ENCODE measurements at regions not wholly inside any gene's neighbourhood (a gene's known extent, or its start where the extent isn't known, plus 50 kb on each side); places are given as distances from the start of the nearest gene placed in this dataset.

GRCh38 chr20:12225898-12226297 is 308.2 kb downstream of the BTBD3 start:
- Histone ChIP-seq H4K20me1 (replicated peaks; ENCODE audit: control insufficient read depth, extremely low read depth, insufficient read depth, low read length) (no peaks in the 10 kb centered on the region), H3K9ac (replicated peaks; ENCODE audit: extremely low read depth, insufficient read depth, low read length) (no peak overlapping the region), H3K4me2 (ENCODE audit: insufficient read depth, low read length) (no peak overlapping the region), H3K27ac (ENCODE audit: insufficient read depth, low read depth, low read length) (no peak overlapping the region), H3K79me2 (ENCODE audit: control insufficient read depth, insufficient read depth, low read length) (no peaks in the 10 kb centered on the region), H3K4me3 (replicated peaks in 1 of 3; ENCODE audit: insufficient read depth in 1 of 3, low read depth in 1 of 3, low read length in 3 of 3) (no peak overlapping the region), H3K9me1 (replicated peaks; ENCODE audit: control insufficient read depth, extremely low read depth, insufficient read depth, low read length) (no peaks in the 10 kb centered on the region), H3K36me3 (ENCODE audit: control insufficient read depth in 2 of 2, extremely low read depth in 1 of 2, insufficient read depth in 2 of 2, low read length in 2 of 2) (no peaks in the 10 kb centered on the region), H2AFZ (ENCODE audit: low read depth, low read length) (no peak overlapping the region), H3K9me3 (replicated peaks; ENCODE audit: control insufficient read depth, insufficient read depth, low read length) (no peaks in the 10 kb centered on the region), H3K4me1 (ENCODE audit: control insufficient read depth, extremely low read depth, insufficient read depth, low read length) (no peaks in the 10 kb centered on the region), H3K27me3 (ENCODE audit: control insufficient read depth in 2 of 2, insufficient read depth in 2 of 2, low read length in 2 of 2) (no peaks in the 10 kb centered on the region)
- POLR2A ChIA-PET = no interaction called here
- intact Hi-C loops (cut with micrococcal nuclease) = no loop called here
- no peak for DNase-seq (ENCODE audit: low read depth, low spot score)
- TF ChIP-seq MAX (IDR thresholded peaks at IDR 0.05; ENCODE audit: insufficient read depth, insufficient read length) (no peak), EZH2 (IDR thresholded peaks at IDR 0.05; ENCODE audit: borderline replicate concordance, low read depth, low read length, severe bottlenecking) (no peak), POLR2AphosphoS5 (IDR thresholded peaks at IDR 0.05; ENCODE audit: insufficient read depth, low read depth, low read length) (no peak), CTCF (IDR thresholded peaks at IDR 0.05; ENCODE audit: extremely low read depth in 1 of 2, insufficient read depth in 1 of 2, low read depth in 1 of 2, low read length in 2 of 2) (no peak), JUN (IDR thresholded peaks at IDR 0.05; ENCODE audit: borderline replicate concordance, insufficient read depth, insufficient read length, low read depth) (no peak), GATA2 (IDR thresholded peaks at IDR 0.05; ENCODE audit: insufficient read depth, insufficient read length, low read depth, low read length) (no peak), POLR2A (IDR thresholded peaks at IDR 0.05; ENCODE audit: low read depth, low read length) (no peak), FOS (IDR thresholded peaks at IDR 0.05; ENCODE audit: borderline replicate concordance, insufficient read depth, low read length) (no peak), MYC (IDR thresholded peaks at IDR 0.05; ENCODE audit: low read depth, low read length) (no peak)
- CTCF ChIA-PET = no interaction called here
- FAIRE-seq = no peak
- dilution Hi-C loops (cut with MboI; ENCODE audit: extremely low pct_ligation_motif_present, low sequenced_read_pairs) = no loop called here
- BruUV-seq (replicated peaks) = no TSS peak
